ENCODE measurements at regions not wholly inside any gene's neighbourhood (a gene's known extent, or its start where the extent isn't known, plus 50 kb on each side); places are given as distances from the start of the nearest gene placed in this dataset.

DNA sequence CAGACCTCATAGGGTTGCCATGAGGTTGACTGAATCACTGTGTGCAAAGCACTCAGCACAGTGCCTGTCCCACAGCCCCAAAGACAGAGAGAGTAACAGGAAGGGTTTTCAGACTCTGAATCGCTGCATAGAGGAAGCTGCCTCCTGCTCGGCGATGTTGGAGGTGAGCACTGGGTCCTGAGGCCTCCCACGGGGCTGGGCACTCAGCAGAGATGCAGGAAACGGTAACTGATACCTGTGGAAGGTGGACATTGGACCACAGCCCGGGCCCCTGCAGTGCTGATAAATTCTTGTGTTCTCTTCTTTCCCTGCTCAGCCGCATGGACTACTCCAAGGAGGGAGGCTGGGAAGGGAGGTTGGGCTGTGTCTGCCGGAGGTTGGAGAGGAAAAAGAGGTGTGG is 389.7 kb downstream of the PTPRU start:
- peak in 1 of 2 donors; percentile 54 for DNase-seq (ENCODE audit: low spot score in 2 of 2)
- intact Hi-C loops (cut with DNase I) = no loop called here
- TF ChIP-seq, protein P1, sequence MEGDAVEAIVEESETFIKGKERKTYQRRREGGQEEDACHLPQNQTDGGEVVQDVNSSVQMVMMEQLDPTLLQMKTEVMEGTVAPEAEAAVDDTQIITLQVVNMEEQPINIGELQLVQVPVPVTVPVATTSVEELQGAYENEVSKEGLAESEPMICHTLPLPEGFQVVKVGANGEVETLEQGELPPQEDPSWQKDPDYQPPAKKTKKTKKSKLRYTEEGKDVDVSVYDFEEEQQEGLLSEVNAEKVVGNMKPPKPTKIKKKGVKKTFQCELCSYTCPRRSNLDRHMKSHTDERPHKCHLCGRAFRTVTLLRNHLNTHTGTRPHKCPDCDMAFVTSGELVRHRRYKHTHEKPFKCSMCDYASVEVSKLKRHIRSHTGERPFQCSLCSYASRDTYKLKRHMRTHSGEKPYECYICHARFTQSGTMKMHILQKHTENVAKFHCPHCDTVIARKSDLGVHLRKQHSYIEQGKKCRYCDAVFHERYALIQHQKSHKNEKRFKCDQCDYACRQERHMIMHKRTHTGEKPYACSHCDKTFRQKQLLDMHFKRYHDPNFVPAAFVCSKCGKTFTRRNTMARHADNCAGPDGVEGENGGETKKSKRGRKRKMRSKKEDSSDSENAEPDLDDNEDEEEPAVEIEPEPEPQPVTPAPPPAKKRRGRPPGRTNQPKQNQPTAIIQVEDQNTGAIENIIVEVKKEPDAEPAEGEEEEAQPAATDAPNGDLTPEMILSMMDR (IDR thresholded peaks at IDR 0.05) = no peak

DNA sequence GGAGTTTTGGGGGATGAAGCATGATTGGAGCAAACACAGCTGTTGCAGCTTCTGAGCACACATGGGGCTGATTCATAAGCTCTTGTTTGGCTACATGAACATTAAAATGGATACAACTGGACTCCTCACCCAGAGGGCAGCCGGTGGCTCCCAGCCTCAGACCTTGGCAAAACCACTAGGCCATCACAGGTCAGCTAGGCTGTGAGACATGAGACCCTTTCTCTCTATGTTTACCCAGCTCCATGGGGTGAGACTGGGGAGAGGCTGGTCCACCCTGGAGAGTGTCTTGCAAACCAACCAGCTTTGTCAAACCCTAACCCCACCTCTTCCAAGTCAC is 388.7 kb downstream of the PTPRU start:
- no peaks in the 10 kb centered on the region for H3K9me3 ChIP-seq
- no peak for DNase-seq (ENCODE audit: low spot score in 2 of 2)
- no peak overlapping the region for H3K4me3 ChIP-seq
- TF ChIP-seq, protein P1 (IDR thresholded peaks at IDR 0.05) = no peak
- H3K27ac ChIP-seq = no peak overlapping the region
- intact Hi-C loops (cut with DNase I) = no loop called here
- H3K36me3 ChIP-seq = no peaks in the 10 kb centered on the region
- H3K4me1 ChIP-seq = no peaks in the 10 kb centered on the region
- H3K27me3 ChIP-seq = no peaks in the 10 kb centered on the region

More for the DNA sequence above, 389.7 kb downstream of the PTPRU start:
- no peaks in the 10 kb centered on the region for H3K4me1 ChIP-seq
- H3K27ac ChIP-seq = no peak overlapping the region
- no peak overlapping the region for H3K4me3 ChIP-seq
- H3K36me3 ChIP-seq = no peaks in the 10 kb centered on the region
- H3K27me3 ChIP-seq = no peaks in the 10 kb centered on the region
- no peaks in the 10 kb centered on the region for H3K9me3 ChIP-seq

GRCh38 chr1:29624320-29625083 is 388.2 kb downstream of the PTPRU start:
- no peaks in the 10 kb centered on the region for H3K9me3 ChIP-seq
- TF ChIP-seq, protein P1 (IDR thresholded peaks at IDR 0.05) = no peak
- no peak overlapping the region for H3K27ac ChIP-seq
- H3K4me3 ChIP-seq = no peak overlapping the region
- H3K27me3 ChIP-seq = no peaks in the 10 kb centered on the region
- no peaks in the 10 kb centered on the region for H3K4me1 ChIP-seq
- intact Hi-C loops (cut with DNase I) = no loop called here
- no peaks in the 10 kb centered on the region for H3K36me3 ChIP-seq
- DNase-seq (ENCODE audit: low spot score in 2 of 2) = peak in 1 of 2 donors; percentile 42

DNA sequence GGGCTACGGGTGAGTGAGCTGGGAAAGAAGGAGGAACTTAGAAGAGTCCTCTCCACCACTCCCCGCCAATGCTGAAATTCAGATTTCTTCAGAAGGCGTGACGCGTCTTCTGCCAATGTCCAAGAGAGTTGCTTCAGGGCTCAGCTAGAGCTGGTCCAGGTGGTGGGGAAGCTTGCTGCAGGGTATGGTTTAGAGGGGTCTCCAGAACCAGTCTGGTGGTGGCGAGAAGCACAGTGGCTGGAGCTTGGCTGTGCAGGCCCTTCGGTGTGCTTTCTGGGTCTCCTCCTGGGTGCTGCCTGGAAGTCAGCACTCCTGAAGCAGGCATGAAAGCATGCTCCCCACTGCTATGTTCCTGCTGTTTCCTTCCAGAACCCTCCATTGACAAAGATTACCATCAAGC is 387.2 kb downstream of the PTPRU start:
- no peaks in the 10 kb centered on the region for H3K27me3 ChIP-seq

DNA sequence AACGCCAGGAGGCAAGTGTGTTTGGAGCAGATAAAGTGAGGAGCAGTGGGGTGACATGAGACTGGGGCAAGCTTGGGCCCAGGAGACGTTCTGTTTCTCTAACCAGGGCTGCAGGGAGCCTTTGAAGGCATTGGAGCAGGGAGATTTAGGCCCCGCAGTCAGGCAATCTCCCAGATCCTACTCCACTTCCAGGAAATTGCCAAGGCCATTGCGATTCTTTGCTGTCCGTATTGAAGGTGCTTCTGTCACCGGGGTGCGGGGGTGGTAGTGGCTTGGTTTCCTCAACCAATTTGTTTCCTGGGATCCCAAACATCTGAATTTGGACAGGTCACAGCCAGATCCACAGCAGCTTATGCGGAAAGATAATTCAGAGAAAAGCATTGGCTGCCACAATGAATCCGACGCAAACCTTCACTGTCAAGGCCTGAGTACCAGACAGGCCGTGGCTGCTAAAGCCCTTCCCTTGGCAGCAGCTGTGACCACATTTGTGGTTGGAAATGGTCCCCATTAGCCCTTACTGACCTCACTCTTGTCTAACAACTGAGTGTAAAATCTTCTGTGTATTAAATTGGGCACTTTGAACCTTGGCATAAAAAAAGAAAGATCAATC is 385.6 kb downstream of the PTPRU start:
- peak in 1 of 2 donors; percentile 33 for DNase-seq (ENCODE audit: low spot score in 2 of 2)
- H3K9me3 ChIP-seq = no peaks in the 10 kb centered on the region
- no peaks in the 10 kb centered on the region for H3K4me1 ChIP-seq
- H3K4me3 ChIP-seq = no peak overlapping the region
- TF ChIP-seq, protein P1 (IDR thresholded peaks at IDR 0.05) = no peak
- intact Hi-C loops (cut with DNase I) = no loop called here
- H3K27me3 ChIP-seq = no peaks in the 10 kb centered on the region
- no peak overlapping the region for H3K27ac ChIP-seq
- H3K36me3 ChIP-seq = no peaks in the 10 kb centered on the region

More for the DNA sequence above, 387.2 kb downstream of the PTPRU start:
- Histone ChIP-seq H3K9me3 (no peaks in the 10 kb centered on the region), H3K27ac (no peak overlapping the region), H3K4me1 (no peaks in the 10 kb centered on the region), H3K36me3 (no peaks in the 10 kb centered on the region), H3K4me3 (no peak overlapping the region)
- intact Hi-C loops (cut with DNase I) = no loop called here
- TF ChIP-seq, protein P1 (IDR thresholded peaks at IDR 0.05) = no peak
- peak in 1 of 2 donors; percentile 34 for DNase-seq (ENCODE audit: low spot score in 2 of 2)
